ENCODE measurements at regions not wholly inside any gene's neighbourhood (a gene's known extent, or its start where the extent isn't known, plus 50 kb on each side); places are given as distances from the start of the nearest gene placed in this dataset.
"Not testable (repeated sequence)": the region's sequence is repeated elsewhere in the genome, so short reads cannot be mapped to it uniquely, and the experiment has no call there.

DNA sequence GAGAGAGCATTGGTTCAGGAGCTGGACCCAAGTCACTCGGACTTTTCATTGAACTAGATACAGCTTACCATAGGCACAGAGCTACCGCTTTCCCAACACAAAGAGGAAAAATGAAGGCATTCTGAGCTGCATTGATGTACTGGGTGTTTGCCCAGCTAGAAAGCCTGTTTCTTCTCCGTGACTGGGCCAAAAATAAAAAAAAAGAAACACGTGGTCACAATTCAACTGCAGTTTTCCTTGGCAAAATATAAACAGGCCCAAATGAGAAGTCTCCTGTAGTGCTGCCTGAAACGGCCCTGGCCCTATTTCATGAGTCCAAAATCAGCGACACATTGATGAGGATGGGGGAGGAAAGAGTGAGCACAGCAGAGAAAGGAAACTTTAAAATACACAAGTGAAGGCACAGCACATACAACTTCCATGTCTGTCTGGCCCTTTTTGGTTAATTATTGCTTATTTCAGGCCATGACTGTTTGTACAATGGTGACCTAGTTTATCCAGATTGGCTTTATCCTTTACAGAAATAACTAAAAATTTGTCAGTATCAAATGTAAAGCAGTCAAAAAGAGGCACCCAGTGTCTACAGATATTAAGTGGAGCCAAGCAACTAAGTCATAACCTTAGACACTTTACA, 179.7 kb downstream of the ICOS start:
- in situ Hi-C loops (cut with HindIII; ENCODE audit: low pct_unique_long_range_greater_than_20kb, low sequenced_read_pairs), result no loop called here
- no peak for DNase-seq (ENCODE audit: low read depth, low spot score)

DNA sequence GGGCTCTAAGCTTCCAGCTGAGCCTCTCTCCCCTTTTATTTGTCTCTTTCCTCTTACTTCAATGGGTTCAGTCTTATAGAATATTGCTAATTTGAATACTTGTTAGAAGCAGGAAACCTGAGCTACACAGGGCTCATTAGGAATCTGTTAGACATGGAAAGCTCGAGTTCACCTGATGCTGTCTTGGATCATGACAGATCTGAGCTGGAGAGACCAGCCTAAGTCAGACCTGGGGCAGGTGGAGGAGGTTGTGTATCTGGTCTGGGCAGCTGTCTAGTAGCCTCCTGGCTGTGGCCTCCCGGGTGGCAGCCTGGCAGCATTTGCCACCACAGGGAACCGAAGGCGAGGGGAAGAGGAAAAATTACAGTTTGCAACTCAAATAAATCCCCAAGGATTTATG, 185.9 kb downstream of the ICOS start:
- no peak for DNase-seq (ENCODE audit: low read depth, low spot score)
- in situ Hi-C loops (cut with HindIII; ENCODE audit: low pct_unique_long_range_greater_than_20kb, low sequenced_read_pairs), result no loop called here

DNA sequence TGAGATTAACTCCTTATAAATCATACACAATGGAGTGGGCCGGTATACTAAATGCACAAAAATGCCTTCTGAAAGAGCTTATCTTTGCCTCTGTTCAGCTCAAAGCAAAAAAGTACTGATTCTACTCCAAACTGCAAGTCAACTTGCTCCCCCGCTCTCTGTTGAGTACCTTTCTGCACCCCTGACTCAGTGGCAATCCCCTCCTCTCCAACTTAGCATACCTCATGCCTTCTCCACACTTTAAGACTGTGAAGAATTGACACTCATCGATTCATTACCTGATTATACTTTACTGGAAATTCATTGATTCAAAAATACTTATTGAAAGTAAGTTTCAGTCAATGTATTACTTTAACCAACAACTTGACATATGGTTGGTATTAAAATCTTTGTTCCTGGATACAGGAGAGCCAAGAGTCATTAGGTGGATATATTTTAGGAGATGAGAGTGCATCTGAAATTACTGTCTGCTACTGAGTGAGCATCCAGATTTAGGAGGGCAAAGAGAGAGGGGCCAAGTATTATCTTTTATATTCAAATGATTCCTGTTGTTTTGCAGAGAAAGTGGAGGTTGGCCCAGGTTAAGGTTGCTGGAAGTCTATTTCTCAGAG, 187.7 kb downstream of the ICOS start:
- DNase-seq (ENCODE audit: low read depth, low spot score), result no peak
- in situ Hi-C loops (cut with HindIII; ENCODE audit: low pct_unique_long_range_greater_than_20kb, low sequenced_read_pairs), result no loop called here

DNA sequence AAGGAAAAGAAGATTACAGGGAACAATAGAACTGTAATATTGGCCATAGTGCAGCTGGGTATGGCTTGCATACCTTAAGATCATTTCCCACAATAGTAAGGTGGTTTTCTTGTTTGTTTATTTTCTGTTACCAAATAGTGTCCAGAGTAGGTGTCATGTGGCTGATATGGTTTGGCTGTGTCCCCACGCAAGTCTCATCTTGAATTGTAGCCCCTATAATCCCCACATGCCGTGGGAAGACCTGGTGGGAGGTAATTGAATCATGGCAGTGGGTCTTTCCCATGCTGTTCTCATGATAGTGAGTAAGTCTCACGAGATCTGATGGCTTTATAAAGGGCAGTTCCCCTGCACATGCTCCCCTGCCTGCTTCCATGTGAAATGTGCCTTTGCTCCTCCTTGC, 190.1 kb downstream of the ICOS start:
- DNase-seq (ENCODE audit: low read depth, low spot score), result no peak
- in situ Hi-C loops (cut with HindIII; ENCODE audit: low pct_unique_long_range_greater_than_20kb, low sequenced_read_pairs), result no loop called here

DNA sequence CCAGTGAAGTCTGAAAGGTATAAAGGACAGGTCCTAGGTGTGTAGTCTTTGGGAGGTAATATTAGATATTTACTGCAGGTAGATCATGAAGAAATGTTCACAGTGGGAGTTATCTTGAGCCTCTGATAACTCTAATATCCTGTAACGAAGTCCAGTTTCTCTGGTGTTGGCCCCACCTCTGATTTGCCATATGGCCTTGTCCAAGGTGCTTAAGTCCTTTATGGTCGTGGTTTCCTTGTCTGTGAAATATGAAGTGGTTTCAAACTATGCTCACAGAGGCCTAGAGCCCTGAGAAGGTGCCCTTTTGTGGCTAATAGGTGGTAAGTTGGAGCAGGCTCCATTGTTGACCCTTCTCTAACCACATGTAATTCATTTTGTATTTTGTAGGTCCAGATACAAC, 190.7 kb downstream of the ICOS start:
- in situ Hi-C loops (cut with HindIII; ENCODE audit: low pct_unique_long_range_greater_than_20kb, low sequenced_read_pairs), result no loop called here
- DNase-seq (ENCODE audit: low read depth, low spot score), result no peak

DNA sequence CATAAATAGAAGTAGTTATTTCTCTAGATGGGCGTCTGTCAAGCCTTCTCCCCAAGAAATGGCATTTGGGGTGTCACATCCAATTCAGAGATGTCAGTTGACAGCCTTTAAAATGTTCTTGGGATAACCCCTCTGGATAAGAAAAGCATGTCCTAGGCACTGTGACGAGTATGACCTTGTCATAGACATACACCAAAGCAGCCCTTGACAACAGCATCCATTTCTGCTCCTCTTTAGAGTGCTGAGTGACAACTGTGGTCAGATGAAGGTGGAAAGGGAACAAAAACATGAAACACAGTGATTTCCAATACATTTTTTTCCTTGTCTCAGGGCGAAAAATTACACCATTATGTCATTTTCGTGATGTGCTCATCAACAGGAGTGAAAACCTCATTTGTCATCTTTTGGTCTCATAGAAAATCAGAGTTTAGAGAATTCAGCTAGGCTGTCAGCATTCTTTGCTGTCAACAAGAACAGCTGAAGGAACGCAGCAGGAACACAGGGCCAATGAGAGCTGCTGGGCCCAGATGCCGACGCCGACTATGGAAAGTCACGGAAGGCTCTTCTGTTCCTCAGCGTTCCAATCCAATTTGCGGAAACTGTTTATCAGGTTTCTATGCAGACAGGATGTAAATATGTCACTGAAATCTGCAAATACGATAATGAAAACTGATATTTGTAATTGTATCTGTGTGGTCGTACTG, 193.2 kb downstream of the ICOS start:
- DNase-seq (ENCODE audit: low read depth, low spot score), result no peak
- in situ Hi-C loops (cut with HindIII; ENCODE audit: low pct_unique_long_range_greater_than_20kb, low sequenced_read_pairs), result no loop called here

DNA sequence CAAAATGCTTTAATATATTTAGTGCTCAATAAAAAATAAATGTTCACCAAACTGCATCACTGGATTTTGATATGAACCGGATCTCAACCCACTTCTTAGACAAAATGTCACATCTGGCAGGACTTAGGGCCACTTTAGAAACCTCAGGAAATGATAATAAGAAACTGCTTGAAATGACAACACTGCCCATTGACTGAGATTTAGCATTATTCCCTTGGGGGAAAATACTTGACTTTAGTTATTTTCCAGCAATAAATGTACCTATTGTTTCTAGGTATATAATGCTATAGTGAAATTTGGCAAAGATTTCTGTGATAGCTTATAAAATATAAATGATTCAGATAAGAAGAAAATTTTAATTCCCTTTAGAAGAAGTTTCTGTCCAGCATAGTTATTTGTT, 195.1 kb downstream of the ICOS start:
- in situ Hi-C loops (cut with HindIII; ENCODE audit: low pct_unique_long_range_greater_than_20kb, low sequenced_read_pairs), result no loop called here

DNA sequence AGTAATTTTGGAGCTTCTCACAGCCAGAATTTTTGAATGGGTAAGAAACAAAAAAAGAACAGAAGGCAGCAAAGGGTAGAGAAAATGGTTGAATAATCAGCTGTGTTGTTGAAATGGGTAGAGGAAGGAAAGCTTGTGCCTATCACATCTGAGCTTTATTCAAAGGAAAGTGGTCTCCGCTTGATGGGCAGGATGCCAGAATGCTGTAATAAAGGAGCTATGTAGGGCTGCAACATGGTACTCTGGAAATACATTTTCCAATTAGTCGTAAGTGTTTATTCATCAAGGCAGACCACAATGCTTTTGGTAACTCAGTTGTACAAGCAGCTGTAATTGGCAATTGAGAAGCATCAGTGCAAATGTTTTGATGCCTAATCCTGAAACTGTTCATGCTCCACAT, 196.9 kb downstream of the ICOS start:
- in situ Hi-C loops (cut with HindIII; ENCODE audit: low pct_unique_long_range_greater_than_20kb, low sequenced_read_pairs), result no loop called here
- DNase-seq (ENCODE audit: low read depth, low spot score), result no peak

More for the DNA sequence above, 195.1 kb downstream of the ICOS start:
- peak; percentile 61 for DNase-seq (ENCODE audit: low read depth, low spot score)

DNA sequence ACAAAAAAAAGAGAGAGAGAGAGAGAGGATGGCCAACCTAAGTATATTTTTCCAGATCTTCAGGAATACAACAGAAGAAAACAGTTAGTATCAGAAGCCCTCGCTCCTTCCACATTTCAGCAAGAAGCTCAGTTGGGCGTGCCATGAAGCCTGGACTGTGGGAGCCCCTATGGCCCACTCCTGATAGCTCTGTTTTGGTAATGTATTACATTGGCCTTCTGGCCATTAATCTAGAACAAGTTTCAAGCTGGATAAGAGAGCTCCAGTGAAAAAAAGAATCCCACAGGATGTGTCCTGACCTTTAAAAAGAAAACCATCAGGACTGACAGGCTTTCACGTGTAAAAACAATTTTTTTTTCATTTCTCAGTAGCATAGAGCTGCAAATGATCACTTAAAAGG, 197.9 kb downstream of the ICOS start:
- in situ Hi-C loops (cut with HindIII; ENCODE audit: low pct_unique_long_range_greater_than_20kb, low sequenced_read_pairs), result no loop called here
- DNase-seq (ENCODE audit: low read depth, low spot score), result peak; percentile 21

DNA sequence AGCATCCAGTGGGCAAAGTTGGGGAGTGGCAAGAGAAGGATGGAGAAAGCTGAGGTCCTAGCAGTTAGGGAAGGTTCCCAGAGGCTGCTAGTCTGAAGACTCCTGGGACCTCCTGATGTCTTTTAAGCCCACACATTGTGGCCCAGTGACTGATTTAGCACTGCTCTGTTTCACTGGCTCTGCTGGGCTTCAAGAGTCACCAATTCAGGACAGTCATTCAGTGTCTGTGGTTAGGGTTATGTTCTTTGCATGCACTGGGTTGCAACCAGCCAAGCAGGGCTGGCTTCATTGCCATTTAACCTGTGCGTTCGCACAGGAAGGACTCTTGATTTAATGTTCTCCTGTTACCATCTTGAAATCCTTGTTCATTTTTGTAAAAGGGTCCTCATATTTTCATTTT, 199.2 kb downstream of the ICOS start:
- no peak for DNase-seq (ENCODE audit: low read depth, low spot score)
- in situ Hi-C loops (cut with HindIII; ENCODE audit: low pct_unique_long_range_greater_than_20kb, low sequenced_read_pairs), result no loop called here

DNA sequence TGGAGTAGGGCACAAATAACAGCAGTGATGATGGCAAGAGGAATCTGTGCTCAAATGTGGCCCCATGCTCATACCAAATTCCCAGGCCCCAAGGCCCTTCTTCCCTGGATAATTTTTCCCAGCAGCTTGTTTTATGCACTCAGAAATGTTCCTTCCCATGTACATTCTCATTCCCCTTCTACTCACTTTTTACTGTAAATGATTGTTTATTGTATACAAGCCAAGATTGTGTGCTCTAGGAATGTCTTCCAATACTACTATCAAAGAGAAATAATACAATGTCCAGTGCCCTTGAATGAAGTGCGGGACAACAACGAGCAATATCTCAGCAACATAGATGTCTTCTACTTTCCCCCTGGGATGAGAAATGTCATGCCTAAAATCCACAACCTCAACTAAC, 201.6 kb downstream of the ICOS start:
- in situ Hi-C loops (cut with HindIII; ENCODE audit: low pct_unique_long_range_greater_than_20kb, low sequenced_read_pairs), result no loop called here
- DNase-seq (ENCODE audit: low read depth, low spot score), result no peak

DNA sequence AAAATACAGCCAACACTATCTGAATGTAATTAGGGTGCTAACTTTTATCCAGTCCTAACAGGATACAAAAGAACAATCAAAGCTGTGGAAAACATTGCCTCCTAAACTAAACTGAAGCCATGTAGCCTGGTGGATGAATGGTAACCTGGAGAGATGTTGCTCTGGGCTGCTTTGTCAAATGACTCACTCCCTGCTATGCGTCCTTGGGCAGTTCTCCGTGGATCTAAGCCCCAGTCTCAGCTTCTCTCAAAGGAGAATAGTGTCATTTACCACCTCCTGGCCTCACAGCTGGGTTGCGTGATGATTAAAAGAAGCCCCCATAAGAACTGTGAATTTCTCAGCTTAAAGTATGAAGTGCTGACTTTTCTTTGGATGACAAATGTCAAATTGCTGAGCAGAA, 203.7 kb downstream of the ICOS start:
- DNase-seq (ENCODE audit: low read depth, low spot score), result no peak
- in situ Hi-C loops (cut with HindIII; ENCODE audit: low pct_unique_long_range_greater_than_20kb, low sequenced_read_pairs), result no loop called here

DNA sequence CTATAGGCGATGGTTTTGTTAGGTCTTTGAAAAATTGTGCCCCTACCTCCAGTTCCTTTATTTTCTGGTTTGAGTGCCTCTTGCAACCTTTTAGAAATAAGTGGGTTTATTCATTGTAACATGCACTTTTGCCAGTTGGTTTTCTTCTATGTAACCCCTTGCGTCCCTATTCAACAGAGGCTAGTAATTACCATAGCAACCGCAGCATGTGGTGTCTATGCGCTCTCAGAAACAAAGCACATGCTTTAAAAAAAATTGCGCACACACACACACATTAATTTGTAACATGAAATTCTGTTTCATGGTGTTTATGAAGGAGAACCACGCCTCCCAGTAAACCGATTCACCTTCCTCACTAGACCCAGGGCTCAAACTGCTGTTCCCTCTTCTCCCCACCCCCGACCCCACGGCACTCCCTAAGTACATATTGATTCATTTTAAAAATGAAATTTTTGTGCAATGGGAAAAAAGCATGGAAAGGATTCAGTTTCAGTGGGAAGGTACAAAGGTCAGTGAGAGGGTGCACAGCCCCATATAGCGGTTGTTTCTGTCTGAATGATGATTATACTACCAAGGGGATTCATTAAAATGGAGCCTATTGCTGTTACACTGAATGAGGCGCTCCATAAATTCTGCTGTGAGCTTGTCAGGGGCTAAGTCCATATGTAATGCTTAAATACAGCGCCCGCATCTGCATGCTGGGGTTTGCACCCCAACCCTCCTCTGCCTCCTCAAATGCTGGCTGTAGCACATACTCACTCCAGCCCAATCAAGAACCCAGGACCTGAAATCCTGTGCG, 206.9 kb downstream of the ICOS start:
- DNase-seq (ENCODE audit: low read depth, low spot score), result no peak
- in situ Hi-C loops (cut with HindIII; ENCODE audit: low pct_unique_long_range_greater_than_20kb, low sequenced_read_pairs), result no loop called here

DNA sequence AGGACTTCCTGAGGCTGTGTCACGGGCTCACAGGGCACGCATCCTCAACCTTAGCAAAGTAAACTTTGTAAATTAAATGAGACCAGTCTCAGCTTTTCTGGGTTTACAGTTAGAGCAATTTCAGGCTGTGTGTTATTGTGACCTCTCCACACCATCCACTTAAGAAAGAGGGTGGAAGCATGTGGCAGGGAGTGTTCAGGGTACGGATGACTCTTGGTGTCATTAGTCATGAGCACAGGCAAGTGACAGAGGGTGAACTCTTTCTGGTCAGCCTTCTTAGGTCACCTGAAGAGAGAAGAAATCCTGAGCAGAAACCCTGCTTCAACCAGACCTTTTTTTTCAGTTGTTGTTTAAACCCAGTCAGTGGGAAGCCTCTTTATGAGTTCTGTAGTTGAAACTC, 207.9 kb downstream of the ICOS start:
- no peak for DNase-seq (ENCODE audit: low read depth, low spot score)
- in situ Hi-C loops (cut with HindIII; ENCODE audit: low pct_unique_long_range_greater_than_20kb, low sequenced_read_pairs), result no loop called here

DNA sequence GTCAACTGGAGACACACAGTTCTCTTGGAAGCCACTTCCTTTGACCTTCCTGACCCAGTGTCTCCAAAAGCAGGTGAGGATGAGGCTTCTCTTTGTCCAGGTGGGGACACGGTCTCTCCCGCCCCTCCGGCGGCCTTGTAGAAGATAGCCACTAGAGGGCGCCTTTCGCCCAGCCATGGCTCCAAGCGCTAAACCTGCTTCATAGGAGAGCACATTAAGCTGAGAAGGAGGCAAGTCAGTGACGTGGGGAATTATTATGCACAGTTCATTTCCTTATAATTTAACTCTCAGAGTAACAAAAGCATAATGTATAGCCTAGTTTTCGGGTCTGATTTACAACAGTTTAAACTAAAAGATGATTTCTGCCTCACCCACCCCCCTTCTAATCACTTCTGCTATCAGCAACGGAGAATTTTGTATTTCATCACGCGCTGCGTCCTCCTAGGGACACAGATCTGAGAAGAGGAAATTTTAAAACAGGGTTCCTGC, 208.7 kb downstream of the ICOS start:
- DNase-seq (ENCODE audit: low read depth, low spot score), result peak; percentile 78
- in situ Hi-C loops (cut with HindIII; ENCODE audit: low pct_unique_long_range_greater_than_20kb, low sequenced_read_pairs), result no loop called here

DNA sequence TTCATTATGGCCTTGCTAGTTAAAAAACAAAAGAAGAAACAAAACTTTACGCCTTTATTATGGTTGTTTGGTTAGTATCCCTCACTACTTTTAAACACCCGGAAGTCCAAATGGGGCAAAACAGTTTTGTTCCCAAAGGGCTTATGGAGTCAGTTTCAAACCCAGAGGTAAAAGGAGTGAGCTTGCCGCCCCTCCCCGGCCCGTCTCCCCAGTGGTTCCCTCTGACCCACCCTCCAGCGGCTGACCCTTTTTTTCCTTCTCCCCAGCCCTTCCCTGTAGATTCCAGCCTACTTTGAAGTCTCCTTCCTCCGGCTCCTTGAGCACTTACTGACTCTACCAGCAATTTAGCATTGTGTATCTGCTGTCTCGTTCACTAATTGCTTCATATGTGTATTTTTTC, 209.2 kb downstream of the ICOS start:
- no peak for DNase-seq (ENCODE audit: low read depth, low spot score)
- in situ Hi-C loops (cut with HindIII; ENCODE audit: low pct_unique_long_range_greater_than_20kb, low sequenced_read_pairs), result no loop called here

DNA sequence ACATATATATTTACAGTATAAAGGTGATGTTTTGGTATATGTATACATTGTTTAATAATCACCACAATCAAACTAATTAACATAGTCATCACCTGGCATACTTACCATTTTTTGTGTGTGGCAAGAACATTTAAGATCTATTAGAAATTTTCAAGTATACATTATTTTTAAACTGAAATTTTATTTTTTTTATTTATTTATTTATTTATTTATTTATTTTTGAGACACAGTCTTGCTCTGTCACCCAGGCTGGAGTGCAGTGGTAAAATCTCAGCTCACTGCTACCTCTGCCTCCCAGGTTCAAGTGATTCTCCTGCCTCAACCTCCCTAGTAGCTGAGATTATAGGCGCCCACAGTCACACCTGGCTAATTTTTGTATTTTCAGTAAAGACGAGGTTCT, 210.5 kb downstream of the ICOS start:
- DNase-seq (ENCODE audit: low read depth, low spot score); in situ Hi-C loops (cut with HindIII; ENCODE audit: low pct_unique_long_range_greater_than_20kb, low sequenced_read_pairs): not testable (repeated sequence)

DNA sequence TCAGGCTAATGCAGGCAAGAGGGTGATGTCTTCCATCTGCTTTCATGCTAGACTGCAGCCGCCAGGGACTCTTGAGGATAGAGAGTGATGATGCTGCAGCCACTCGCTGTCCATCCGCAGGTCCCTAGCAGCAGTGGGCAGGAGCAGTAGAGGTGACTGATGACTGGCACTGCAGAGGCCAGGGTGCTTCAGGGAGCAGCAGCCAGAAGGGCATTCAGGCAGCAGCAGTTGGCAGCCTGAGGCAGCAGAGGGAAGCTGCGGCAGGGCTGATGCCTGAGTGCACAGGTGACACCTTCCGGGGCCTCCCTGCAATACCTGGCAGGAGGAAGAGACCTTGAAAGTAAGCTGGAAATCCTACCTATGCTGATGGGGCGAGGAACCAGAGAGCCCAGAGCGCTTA, 214.2 kb downstream of the ICOS start:
- no peak for DNase-seq (ENCODE audit: low read depth, low spot score)
- in situ Hi-C loops (cut with HindIII; ENCODE audit: low pct_unique_long_range_greater_than_20kb, low sequenced_read_pairs), result no loop called here
